ENCODE measurements at regions not wholly inside any gene's neighbourhood (a gene's known extent, or its start where the extent isn't known, plus 50 kb on each side); places are given as distances from the start of the nearest gene placed in this dataset.

DNA sequence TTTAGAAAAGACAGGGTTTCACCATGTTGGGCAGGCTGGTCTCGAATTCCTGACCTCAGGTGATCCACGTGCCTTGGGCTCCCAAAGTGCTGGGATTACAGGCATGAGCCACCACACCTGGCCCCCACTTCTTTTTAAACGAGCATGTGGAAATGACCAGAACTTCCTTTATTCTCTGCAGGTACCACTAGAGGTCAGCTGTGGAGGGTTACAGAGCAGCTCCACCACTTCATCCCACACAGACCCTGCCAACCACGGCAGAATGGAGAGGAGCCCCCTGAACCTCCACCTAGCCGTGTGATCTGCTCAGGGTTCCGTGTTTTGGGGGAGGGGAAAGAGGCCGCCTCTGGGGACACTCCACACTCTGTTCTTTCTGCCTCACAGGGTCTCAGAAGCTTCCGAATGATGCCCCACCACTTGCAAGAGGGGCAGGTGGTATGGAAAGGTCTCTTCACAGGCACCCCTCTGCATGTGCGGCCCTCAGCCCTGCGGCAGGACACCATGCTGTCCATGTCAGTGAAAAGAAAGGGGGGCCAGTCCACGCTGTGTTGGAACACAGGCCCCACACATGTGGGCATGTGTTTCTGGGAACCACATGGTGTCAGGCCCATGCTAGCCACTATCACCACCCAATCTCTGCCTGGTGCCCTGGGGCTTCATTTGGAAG, 465.0 kb downstream of the TSHZ3 start:
- Mint-ChIP-seq H3K4me1 (no peaks in the 10 kb centered on the region), H3K27ac (peak overlapping the region in 1 of 8 donors; percentile 78), H3K36me3 (no peaks in the 10 kb centered on the region), H3K27me3 (peaks cover 0 to 8% of the 10 kb centered on the region in 2 donors), H3K9me3 (no peaks in the 10 kb centered on the region), H3K4me3 (no peak overlapping the region)
- Histone ChIP-seq H3K36me3 (ENCODE audit: insufficient read depth, low read length) (no peaks in the 10 kb centered on the region), H3K4me3 (ENCODE audit: low read length) (no peak overlapping the region), H3K9me3 (ENCODE audit: low read length) (no peaks in the 10 kb centered on the region), H3K4me1 (ENCODE audit: insufficient read depth, low read length) (no peaks in the 10 kb centered on the region), H3K27ac (ENCODE audit: low read depth, low read length) (no peak overlapping the region), H3K27me3 (ENCODE audit: insufficient read depth, low read length, poor library complexity, severe bottlenecking) (no peaks in the 10 kb centered on the region)
- CTCF ChIA-PET = no interaction called here
- no peak for DNase-seq
- POLR2A ChIA-PET = no interaction called here

DNA sequence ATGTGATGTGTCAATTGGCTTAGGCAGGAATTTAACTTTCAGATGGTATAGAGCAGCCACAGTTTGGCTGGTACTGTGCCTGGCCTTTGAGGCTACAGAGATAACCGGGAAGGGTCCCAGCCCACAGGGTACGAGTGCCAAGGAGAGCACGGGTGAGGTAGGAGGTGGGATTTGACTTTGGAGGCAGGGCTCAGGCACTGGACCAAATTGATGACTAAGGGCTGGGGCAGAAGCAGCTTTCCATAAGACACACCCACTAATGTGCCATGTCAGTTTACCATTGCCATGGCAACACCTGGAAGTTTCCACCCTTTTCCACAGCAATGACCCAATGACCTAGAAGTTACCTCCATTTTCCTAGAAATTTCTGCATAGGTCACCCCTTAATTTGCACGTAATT, 466.2 kb downstream of the TSHZ3 start:
- Histone ChIP-seq H3K9me3 (ENCODE audit: low read length) (no peaks in the 10 kb centered on the region), H3K4me1 (ENCODE audit: insufficient read depth, low read length) (no peaks in the 10 kb centered on the region), H3K27ac (ENCODE audit: low read depth, low read length) (no peak overlapping the region), H3K4me3 (ENCODE audit: low read length) (no peak overlapping the region), H3K27me3 (ENCODE audit: insufficient read depth, low read length, poor library complexity, severe bottlenecking) (no peaks in the 10 kb centered on the region), H3K36me3 (ENCODE audit: insufficient read depth, low read length) (no peaks in the 10 kb centered on the region)
- H3K27ac Mint-ChIP-seq = no peak overlapping the region
- H3K4me3 Mint-ChIP-seq = no peak overlapping the region
- POLR2A ChIA-PET = no interaction called here
- peaks cover 0 to 4% of the 10 kb centered on the region in 2 donors for H3K27me3 Mint-ChIP-seq
- no peak for DNase-seq
- no peaks in the 10 kb centered on the region for H3K4me1 Mint-ChIP-seq
- no peaks in the 10 kb centered on the region for H3K9me3 Mint-ChIP-seq
- CTCF ChIA-PET = no interaction called here
- H3K36me3 Mint-ChIP-seq = no peaks in the 10 kb centered on the region

DNA sequence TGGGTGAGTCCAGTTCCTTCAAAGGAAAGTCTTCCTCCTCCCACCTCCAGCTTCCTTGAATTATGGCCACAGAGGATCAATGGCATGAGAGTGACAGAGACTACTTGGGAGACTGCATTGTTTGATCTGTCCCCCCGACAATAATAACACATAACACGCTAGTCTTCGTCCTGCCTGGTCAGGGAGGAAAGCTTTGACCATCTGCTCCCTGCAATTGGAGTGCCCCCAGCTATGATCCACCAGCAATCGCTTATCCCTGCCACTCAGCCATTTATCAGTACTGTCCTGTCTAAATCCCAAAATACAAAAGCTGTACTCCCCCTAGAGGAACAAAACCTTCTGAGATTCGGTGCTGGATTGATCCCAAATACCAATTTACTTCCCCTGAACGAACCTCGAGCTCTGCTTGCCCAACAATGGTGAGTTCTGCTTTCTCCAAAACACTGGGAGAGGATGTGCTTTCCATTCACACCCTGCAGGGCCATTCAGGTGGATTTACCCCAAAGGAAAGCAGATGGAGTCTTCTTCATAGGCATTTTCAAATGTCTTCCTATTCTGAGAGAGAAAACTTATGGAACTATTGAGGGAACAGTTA, 466.7 kb downstream of the TSHZ3 start:
- no peaks in the 10 kb centered on the region for H3K27me3 ChIP-seq (ENCODE audit: insufficient read depth, low read length, poor library complexity, severe bottlenecking)
- no peaks in the 10 kb centered on the region for H3K4me1 Mint-ChIP-seq
- H3K4me3 Mint-ChIP-seq = no peak overlapping the region
- H3K27ac ChIP-seq (ENCODE audit: low read depth, low read length) = no peak overlapping the region
- H3K9me3 Mint-ChIP-seq = peaks cover 0 to 2% (median 0%) of the 10 kb centered on the region in 5 donors
- no peak overlapping the region for H3K4me3 ChIP-seq (ENCODE audit: low read length)
- CTCF ChIA-PET = no interaction called here
- no peak overlapping the region for H3K27ac Mint-ChIP-seq
- no peaks in the 10 kb centered on the region for H3K36me3 ChIP-seq (ENCODE audit: insufficient read depth, low read length)
- no peaks in the 10 kb centered on the region for H3K27me3 Mint-ChIP-seq
- POLR2A ChIA-PET = no interaction called here
- H3K9me3 ChIP-seq (ENCODE audit: low read length) = no peaks in the 10 kb centered on the region
- H3K4me1 ChIP-seq (ENCODE audit: insufficient read depth, low read length) = no peaks in the 10 kb centered on the region
- H3K36me3 Mint-ChIP-seq = no peaks in the 10 kb centered on the region
- DNase-seq = no peak

DNA sequence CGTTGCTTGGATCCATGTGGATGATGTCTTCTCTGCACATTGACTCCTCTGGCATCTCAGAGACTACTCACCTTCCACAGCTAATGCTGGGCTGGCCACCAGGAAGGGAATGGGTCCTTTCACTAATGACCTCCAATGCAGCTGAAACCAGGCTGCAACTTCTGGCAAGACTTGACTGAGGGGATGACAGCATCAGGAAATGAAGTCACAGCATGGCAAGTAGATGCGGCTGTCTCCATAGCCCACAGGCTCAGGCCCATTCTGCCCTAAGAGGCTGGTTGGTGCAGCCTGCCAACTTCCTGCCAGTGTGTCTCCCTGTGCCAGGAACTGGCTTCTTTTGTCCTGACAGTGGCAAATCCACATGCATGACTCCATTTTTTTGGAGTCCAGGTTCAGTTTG, 467.3 kb downstream of the TSHZ3 start:
- Histone ChIP-seq H3K4me1 (ENCODE audit: insufficient read depth, low read length) (no peaks in the 10 kb centered on the region), H3K9me3 (ENCODE audit: low read length) (no peaks in the 10 kb centered on the region), H3K27me3 (ENCODE audit: insufficient read depth, low read length, poor library complexity, severe bottlenecking) (no peaks in the 10 kb centered on the region), H3K36me3 (ENCODE audit: insufficient read depth, low read length) (no peaks in the 10 kb centered on the region), H3K27ac (ENCODE audit: low read depth, low read length) (no peak overlapping the region), H3K4me3 (ENCODE audit: low read length) (no peak overlapping the region)
- no peak for DNase-seq
- ChIA-PET CTCF (no interaction called here), POLR2A (no interaction called here)
- H3K4me1 Mint-ChIP-seq = no peaks in the 10 kb centered on the region
- no peaks in the 10 kb centered on the region for H3K27me3 Mint-ChIP-seq
- peaks cover 0 to 2% (median 0%) of the 10 kb centered on the region in 5 donors for H3K9me3 Mint-ChIP-seq
- no peak overlapping the region for H3K4me3 Mint-ChIP-seq
- H3K36me3 Mint-ChIP-seq = no peaks in the 10 kb centered on the region
- no peak overlapping the region for H3K27ac Mint-ChIP-seq

DNA sequence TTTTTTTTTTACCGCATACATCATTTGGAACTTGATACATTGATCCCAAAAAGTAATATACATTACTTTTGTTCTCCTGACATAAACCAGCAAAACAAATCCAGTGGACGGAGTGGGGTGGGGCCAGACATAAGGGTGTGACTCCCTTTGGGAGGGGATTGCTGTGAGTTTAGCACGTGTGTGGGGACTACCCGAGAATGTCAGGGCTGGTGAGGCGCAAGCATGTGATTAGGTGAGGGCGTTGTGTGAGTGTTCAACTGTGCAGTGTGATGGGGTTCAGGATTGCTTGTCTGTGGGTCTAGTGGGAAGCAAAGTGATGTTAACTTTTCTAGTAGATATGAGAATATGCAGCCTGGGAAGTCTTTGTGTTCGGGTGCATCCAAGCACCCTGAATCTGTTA, 468.0 kb downstream of the TSHZ3 start:
- Histone ChIP-seq H3K4me3 (ENCODE audit: low read length) (no peak overlapping the region), H3K27me3 (ENCODE audit: insufficient read depth, low read length, poor library complexity, severe bottlenecking) (no peaks in the 10 kb centered on the region), H3K27ac (ENCODE audit: low read depth, low read length) (no peak overlapping the region), H3K36me3 (ENCODE audit: insufficient read depth, low read length) (no peaks in the 10 kb centered on the region), H3K9me3 (ENCODE audit: low read length) (no peaks in the 10 kb centered on the region), H3K4me1 (ENCODE audit: insufficient read depth, low read length) (no peaks in the 10 kb centered on the region)
- no peak for DNase-seq
- CTCF ChIA-PET = no interaction called here
- Mint-ChIP-seq H3K27me3 (no peaks in the 10 kb centered on the region), H3K4me3 (no peak overlapping the region), H3K27ac (no peak overlapping the region), H3K36me3 (no peaks in the 10 kb centered on the region), H3K9me3 (peaks cover 0 to 2% (median 0%) of the 10 kb centered on the region in 5 donors), H3K4me1 (no peaks in the 10 kb centered on the region)
- POLR2A ChIA-PET = no interaction called here

DNA sequence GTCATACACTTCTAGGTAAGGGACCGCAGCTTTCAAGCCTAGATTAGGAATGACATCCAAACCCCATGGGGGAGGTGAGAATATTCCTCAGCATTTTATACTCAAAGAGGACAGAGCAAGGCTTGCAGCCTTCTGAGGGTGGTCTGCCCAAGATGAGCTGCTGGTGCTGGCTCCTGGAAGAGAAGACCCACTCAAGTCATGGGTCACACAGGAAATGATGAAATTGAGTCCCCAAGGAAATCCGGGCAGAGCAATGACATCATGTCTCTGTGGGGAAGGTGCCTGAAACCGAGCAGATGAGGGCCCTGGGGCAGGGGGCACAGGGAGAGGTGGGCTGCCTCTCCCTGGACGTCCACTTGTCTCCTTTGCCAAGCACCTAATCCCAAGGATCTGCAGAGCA, 468.7 kb downstream of the TSHZ3 start:
- H3K27ac ChIP-seq (ENCODE audit: low read depth, low read length) = no peak overlapping the region
- no peak for DNase-seq
- POLR2A ChIA-PET = no interaction called here
- CTCF ChIA-PET = no interaction called here
- Mint-ChIP-seq H3K4me1 (no peaks in the 10 kb centered on the region), H3K27me3 (no peaks in the 10 kb centered on the region), H3K36me3 (no peaks in the 10 kb centered on the region), H3K9me3 (peaks cover 0 to 2% (median 0%) of the 10 kb centered on the region in 5 donors), H3K27ac (no peak overlapping the region), H3K4me3 (no peak overlapping the region)
- no peaks in the 10 kb centered on the region for H3K4me1 ChIP-seq (ENCODE audit: insufficient read depth, low read length)
- no peak overlapping the region for H3K4me3 ChIP-seq (ENCODE audit: low read length)
- H3K9me3 ChIP-seq (ENCODE audit: low read length) = no peaks in the 10 kb centered on the region
- no peaks in the 10 kb centered on the region for H3K27me3 ChIP-seq (ENCODE audit: insufficient read depth, low read length, poor library complexity, severe bottlenecking)
- no peaks in the 10 kb centered on the region for H3K36me3 ChIP-seq (ENCODE audit: insufficient read depth, low read length)

DNA sequence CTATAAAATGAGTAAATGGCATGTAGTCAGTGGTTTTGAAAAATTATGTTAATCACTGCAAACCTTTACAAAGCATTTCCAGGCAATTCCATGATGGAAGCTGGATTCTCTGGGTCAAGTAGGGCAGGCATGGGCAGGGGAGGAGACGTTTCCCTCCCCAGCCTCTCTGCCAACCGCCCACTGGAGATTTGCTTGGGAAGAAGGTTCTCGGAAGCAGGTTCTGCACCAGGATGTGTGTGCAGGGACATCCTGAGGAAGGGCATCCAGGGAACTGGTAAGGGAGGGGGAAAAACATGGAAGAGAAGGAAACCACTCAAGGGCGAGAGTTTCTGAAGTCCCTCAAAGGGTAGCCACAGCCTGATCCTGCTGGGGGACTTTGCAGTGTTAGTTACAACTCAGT, 469.1 kb downstream of the TSHZ3 start:
- CTCF ChIA-PET = no interaction called here
- H3K36me3 ChIP-seq (ENCODE audit: insufficient read depth, low read length) = no peaks in the 10 kb centered on the region
- Mint-ChIP-seq H3K4me1 (no peaks in the 10 kb centered on the region), H3K27me3 (no peaks in the 10 kb centered on the region), H3K27ac (no peak overlapping the region), H3K9me3 (peaks cover 0 to 2% (median 0%) of the 10 kb centered on the region in 5 donors), H3K36me3 (no peaks in the 10 kb centered on the region), H3K4me3 (no peak overlapping the region)
- no peak for DNase-seq
- H3K27me3 ChIP-seq (ENCODE audit: insufficient read depth, low read length, poor library complexity, severe bottlenecking) = no peaks in the 10 kb centered on the region
- no peak overlapping the region for H3K4me3 ChIP-seq (ENCODE audit: low read length)
- H3K9me3 ChIP-seq (ENCODE audit: low read length) = no peaks in the 10 kb centered on the region
- no peak overlapping the region for H3K27ac ChIP-seq (ENCODE audit: low read depth, low read length)
- POLR2A ChIA-PET = no interaction called here
- H3K4me1 ChIP-seq (ENCODE audit: insufficient read depth, low read length) = no peaks in the 10 kb centered on the region

DNA sequence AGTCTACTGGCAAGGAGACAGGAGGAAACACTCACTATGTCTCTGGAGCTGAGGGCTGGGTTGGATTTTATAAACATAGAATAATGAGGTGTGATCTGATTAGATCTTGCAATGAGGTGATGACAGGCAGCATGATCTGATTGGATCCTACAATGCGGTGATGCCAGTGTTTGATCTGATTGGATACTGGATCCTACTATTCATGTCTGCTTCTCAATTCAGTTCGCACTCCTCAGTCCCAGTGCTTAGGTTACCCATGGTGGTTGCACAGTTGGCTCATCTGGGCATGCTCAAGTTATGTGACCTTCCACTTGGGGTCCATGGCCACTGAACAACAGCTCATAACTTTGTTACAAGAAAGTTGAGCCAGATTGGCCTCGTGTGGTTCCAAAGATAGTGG, 469.5 kb downstream of the TSHZ3 start:
- no peaks in the 10 kb centered on the region for H3K36me3 ChIP-seq (ENCODE audit: insufficient read depth, low read length)
- H3K27ac ChIP-seq (ENCODE audit: low read depth, low read length) = no peak overlapping the region
- H3K4me3 ChIP-seq (ENCODE audit: low read length) = no peak overlapping the region
- CTCF ChIA-PET = no interaction called here
- Mint-ChIP-seq H3K4me1 (no peaks in the 10 kb centered on the region), H3K27ac (no peak overlapping the region), H3K36me3 (no peaks in the 10 kb centered on the region), H3K9me3 (peaks cover 0 to 2% (median 0%) of the 10 kb centered on the region in 5 donors), H3K4me3 (no peak overlapping the region), H3K27me3 (no peaks in the 10 kb centered on the region)
- DNase-seq = no peak
- H3K9me3 ChIP-seq (ENCODE audit: low read length) = no peaks in the 10 kb centered on the region
- no peaks in the 10 kb centered on the region for H3K27me3 ChIP-seq (ENCODE audit: insufficient read depth, low read length, poor library complexity, severe bottlenecking)
- POLR2A ChIA-PET = no interaction called here
- H3K4me1 ChIP-seq (ENCODE audit: insufficient read depth, low read length) = no peaks in the 10 kb centered on the region

All from CD8-positive, alpha-beta memory T cell (primary cell).